ENCODE measurements at regions not wholly inside any gene's neighbourhood (a gene's known extent, or its start where the extent isn't known, plus 50 kb on each side); places are given as distances from the start of the nearest gene placed in this dataset.

DNA sequence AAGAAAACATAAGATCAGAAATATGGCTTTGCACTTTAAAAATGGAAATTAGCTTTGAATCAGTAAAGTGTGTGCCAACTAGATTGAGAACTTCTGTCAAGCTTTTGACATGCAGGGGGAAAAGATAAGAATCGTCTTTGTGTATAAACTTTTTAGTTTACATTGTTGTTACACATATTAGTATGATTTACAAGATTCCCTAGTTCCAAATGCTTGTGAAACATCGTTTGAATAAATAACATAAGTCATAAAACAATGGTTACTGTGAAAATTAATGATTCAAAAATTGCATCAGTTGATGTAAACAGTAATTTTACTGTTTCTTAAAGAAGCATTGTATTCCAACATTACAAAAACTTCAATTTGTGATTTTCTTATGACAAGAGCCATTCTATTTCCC is 207.6 kb upstream of the MTPN start:
- TF ChIP-seq CTCF (IDR thresholded peaks at IDR 0.05; ENCODE audit: low read depth, low read length, missing control alignments) = no peak
- no peak for DNase-seq (ENCODE audit: extremely low read depth, low read depth)

DNA sequence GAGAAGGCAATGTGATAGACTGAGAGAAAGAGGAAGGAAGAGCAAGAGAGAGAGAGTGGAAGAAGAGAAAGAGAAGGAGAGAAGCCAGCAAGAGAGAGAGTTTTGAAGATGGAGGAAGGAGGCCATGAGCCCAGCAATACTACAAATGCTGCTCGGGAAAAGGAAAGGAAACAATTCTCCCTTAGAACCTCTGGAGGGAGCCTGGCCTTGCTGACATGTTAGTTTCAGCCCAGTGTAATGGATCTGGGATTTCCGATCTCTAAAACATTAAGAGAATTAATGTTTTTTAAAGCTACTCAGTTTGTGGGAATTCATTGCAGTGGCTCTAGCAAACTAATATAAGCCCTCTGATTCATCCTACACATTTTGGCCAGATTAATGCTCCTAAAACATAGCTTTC is 206.8 kb upstream of the MTPN start:
- no peak for DNase-seq (ENCODE audit: extremely low read depth, low read depth)
- TF ChIP-seq CTCF (IDR thresholded peaks at IDR 0.05; ENCODE audit: low read depth, low read length, missing control alignments) = no peak
- no peak overlapping the region for H3K4me3 ChIP-seq (replicated peaks; ENCODE audit: low read depth, low read length)

More for the DNA sequence above, 207.6 kb upstream of the MTPN start:
- no peak overlapping the region for H3K4me3 ChIP-seq (replicated peaks; ENCODE audit: low read depth, low read length)

DNA sequence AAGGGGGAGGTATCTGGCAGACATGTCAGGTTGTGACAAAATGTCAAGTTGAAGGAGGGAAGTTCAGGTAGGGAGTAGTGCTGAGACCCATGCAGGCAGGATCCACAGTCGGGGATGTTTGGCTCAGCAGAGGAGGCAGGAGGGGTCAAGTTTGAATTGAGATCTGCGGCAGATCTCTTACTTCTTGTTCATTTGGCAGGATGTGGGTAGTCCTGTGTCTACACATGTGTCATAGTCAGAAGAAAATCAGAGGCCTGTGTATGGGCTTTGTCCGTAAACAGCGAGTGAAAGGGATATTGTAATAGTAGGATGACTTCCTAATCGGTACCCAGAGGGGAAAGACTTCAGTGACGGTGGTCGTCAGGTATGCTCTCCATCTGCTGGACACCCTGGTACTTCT is 203.8 kb upstream of the MTPN start:
- H3K4me3 ChIP-seq (replicated peaks; ENCODE audit: low read depth, low read length) = no peak overlapping the region
- TF ChIP-seq CTCF (IDR thresholded peaks at IDR 0.05; ENCODE audit: low read depth, low read length, missing control alignments) = no peak
- DNase-seq (ENCODE audit: extremely low read depth, low read depth) = no peak

- H3K4me3 ChIP-seq (replicated peaks; ENCODE audit: low read depth, low read length) = no peak overlapping the region
- TF ChIP-seq CTCF (IDR thresholded peaks at IDR 0.05; ENCODE audit: low read depth, low read length, missing control alignments) = no peak
These were observed 202.9 kb upstream of the MTPN start for GRCh38 chr7:136179851-136180721.

GRCh38 chr7:136179154-136179553 is 202.0 kb upstream of the MTPN start:
- TF ChIP-seq CTCF (IDR thresholded peaks at IDR 0.05; ENCODE audit: low read depth, low read length, missing control alignments) = no peak
- H3K4me3 ChIP-seq (replicated peaks; ENCODE audit: low read depth, low read length) = no peak overlapping the region
- DNase-seq (ENCODE audit: extremely low read depth, low read depth) = no peak

More at GRCh38 chr7:136179851-136180721, 202.9 kb upstream of the MTPN start:
- DNase-seq (ENCODE audit: extremely low read depth, low read depth) = no peak

- no peak overlapping the region for H3K4me3 ChIP-seq (replicated peaks; ENCODE audit: low read depth, low read length)
- TF ChIP-seq CTCF (IDR thresholded peaks at IDR 0.05; ENCODE audit: low read depth, low read length, missing control alignments) = no peak
- DNase-seq (ENCODE audit: extremely low read depth, low read depth) = no peak
These were observed 197.4 kb upstream of the MTPN start for GRCh38 chr7:136174477-136175125.

All from HFF-Myc (cell line).